Adrenal gland (tissue), 9 donors: ENCODE measurements at regions not wholly inside any gene's neighbourhood (a gene's known extent, or its start where the extent isn't known, plus 50 kb on each side); places are given as distances from the start of the nearest gene placed in this dataset.
A peak's percentile ranks its signal among the peaks of the same experiment; 100 is the strongest.

Experiments
- DNase-seq, 7 donors: peaks; one replicate each; pipeline ENCODE4 v3.0.0-alpha.2; 2019 to 2020
- H3K27ac ChIP-seq, 5 donors: fragments of 200-600 bp; sonication (generic) in 4 of 5; 1 replicate in 3 of 5; 2 replicates in 2 of 5; pipeline versions ENCODE4 v1.5.1 to v1.8.0; 2016 to 2020; ENCODE audit warnings: mild to moderate bottlenecking in 1 of 5
- H3K27me3 ChIP-seq: fragments of 200-600 bp; 2 replicates; pipeline ENCODE4 v1.8.0; 2021
- H3K36me3 ChIP-seq, 2 donors: fragments of 200-600 bp; replicated peaks in 1 of 2; 1 replicate in 1 of 2; 2 replicates in 1 of 2; pipeline versions ENCODE4 v1.5.1 to v1.8.0; 2018 to 2022
- H3K4me1 ChIP-seq, 2 donors: fragments of 200-600 bp; replicated peaks in 1 of 2; 1 replicate in 1 of 2; 2 replicates in 1 of 2; pipeline versions ENCODE4 v1.5.1 to v1.8.0; 2018 to 2021
- H3K4me3 ChIP-seq, 4 donors: fragments of 200-600 bp; sonication (generic) in 3 of 4; one replicate each; pipeline ENCODE4 v1.5.1; 2016 to 2018
- H3K9me3 ChIP-seq, 3 donors: fragments of 200-600 bp; sonication (generic) in 1 of 3; replicated peaks in 1 of 3; 1 replicate in 2 of 3; 2 replicates in 1 of 3; pipeline versions ENCODE4 v1.5.1 to v1.8.0; 2016 to 2021
- CTCF ChIP-seq, 6 experiments: fragments of 450-650 bp in 4 of 6; fragments of 200-600 bp in 2 of 6; sonication (generic) in 1 of 6; IDR thresholded peaks; 1 replicate in 5 of 6; 2 replicates in 1 of 6; pipeline versions ENCODE4 v1.5.1 to v1.8.0; 2016 to 2021; ENCODE audit warnings: antibody characterized with exemption in 6 of 6, mild to moderate bottlenecking in 2 of 6, moderate library complexity in 1 of 6
- POLR2A ChIP-seq, 2 donors: fragments of 450-650 bp; IDR thresholded peaks; one replicate each; pipeline ENCODE4 v1.6.1; 2017; ENCODE audit warnings: antibody characterized with exemption in 2 of 2, mild to moderate bottlenecking in 2 of 2, moderate library complexity in 1 of 2
- WGBS, 4 donors: extraction: QIAGEN DNeasy Blood & Tissue Kit in 2 of 4; methylation state at CpG; one replicate each; pipeline versions ENCODE4 v1.1.5 to v1.1.7; 2013 to 2017; 5-methylcytosine and 5-hydroxymethylcytosine counted together
- intact Hi-C, 2 donors: fragments of 100-400 bp; cut with DNase I; formaldehyde crosslinking; loops; one replicate each; pipeline versions ENCODE4 v1.14.1 to v1.15.0; 2022 to 2023
- donor health status: healthy with polysubstance abuse.
- donor health status: Bipolar disorder and iron deficiency.
- donor health status: DM: yes; HTN: yes; CAD: no.
- donor health status: DM: no; HTN: no; CAD: no.
- donor health status: DM: no; HTN: no; CAD: no.

- H3K4me3 ChIP-seq = peak overlapping the region in 1 of 4 donors; percentile 32
- no peaks in the 10 kb centered on the region for H3K27me3 ChIP-seq
- no peak for TF ChIP-seq POLR2A (IDR thresholded peaks at IDR 0.05)
- peak; percentile 86 to 98 (median 94) for TF ChIP-seq CTCF (IDR thresholded peaks at IDR 0.05)
- intact Hi-C loops = loop anchor here in 1 of 2 donors (5.0 kb wide), 1 partner anchor 164 kb away; the partner anchor contains the start of gene MEG3
- peaks cover 20 to 39% of the 10 kb centered on the region in 2 donors for H3K4me1 ChIP-seq
- no peaks in the 10 kb centered on the region for H3K36me3 ChIP-seq
- DNase-seq = peak; percentile 71 to 93 (median 80)
- peak overlapping the region in 3 of 5 donors; percentile 73 to 97 (median 95) for H3K27ac ChIP-seq
- 29 to 32% (median 29%) methylated on average over 21 of the region's 21 CpGs for WGBS, 4 donors
- H3K9me3 ChIP-seq = no peaks in the 10 kb centered on the region
Observed at GRCh38 chr14:100662879-100663760, 63.6 kb upstream of the DLK1 start.

- Histone ChIP-seq H3K27ac (peak overlapping the region in 4 of 5 donors; percentile 73 to 97 (median 95)), H3K9me3 (no peaks in the 10 kb centered on the region), H3K4me1 (peaks cover 20 to 41% of the 10 kb centered on the region in 2 donors), H3K4me3 (peak overlapping the region in 1 of 4 donors; percentile 32), H3K27me3 (no peaks in the 10 kb centered on the region), H3K36me3 (no peaks in the 10 kb centered on the region)
- TF ChIP-seq POLR2A (IDR thresholded peaks at IDR 0.05) = no peak
- TF ChIP-seq CTCF (IDR thresholded peaks at IDR 0.05) = no peak
- peak in 1 of 7 donors; percentile 53 for DNase-seq
- WGBS, 4 donors = 60 to 74% (median 64%) methylated on average over 3 of the region's 3 CpGs
- intact Hi-C loops = loop anchor here in 1 of 2 donors (5.0 kb wide), 1 partner anchor 164 kb away; the partner anchor contains the start of gene MEG3
Observed at GRCh38 chr14:100663761-100664052, 63.0 kb upstream of the DLK1 start.

- TF ChIP-seq POLR2A (IDR thresholded peaks at IDR 0.05) = no peak
- no peak for TF ChIP-seq CTCF (IDR thresholded peaks at IDR 0.05)
- Histone ChIP-seq H3K36me3 (no peaks in the 10 kb centered on the region), H3K9me3 (no peaks in the 10 kb centered on the region), H3K4me1 (peaks cover 20 to 47% of the 10 kb centered on the region in 2 donors), H3K27ac (peak overlapping the region; percentile 73 to 97 (median 95)), H3K27me3 (no peaks in the 10 kb centered on the region), H3K4me3 (no peak overlapping the region)
- peak in 2 of 7 donors; percentile 38 to 54 for DNase-seq
- WGBS, 4 donors = 47 to 62% (median 55%) methylated on average over 5 of the region's 5 CpGs
- intact Hi-C loops = loop anchor here in 1 of 2 donors (5.0 kb wide), 1 partner anchor 163 kb away; the partner anchor contains the start of gene MEG3
Observed at GRCh38 chr14:100664231-100664630, 62.5 kb upstream of the DLK1 start.

- Histone ChIP-seq H3K36me3 (no peaks in the 10 kb centered on the region), H3K9me3 (no peaks in the 10 kb centered on the region), H3K27me3 (no peaks in the 10 kb centered on the region), H3K4me1 (peaks cover 25 to 54% of the 10 kb centered on the region in 2 donors), H3K4me3 (no peak overlapping the region), H3K27ac (peak overlapping the region; percentile 73 to 97 (median 95))
- TF ChIP-seq POLR2A (IDR thresholded peaks at IDR 0.05) = peak in 1 of 2 donors; percentile 54
- peak in 1 of 6 experiments; percentile 18 for TF ChIP-seq CTCF (IDR thresholded peaks at IDR 0.05)
- 26 to 45% (median 32%) methylated on average over 13 to 14 of the region's 14 CpGs for WGBS, 4 donors
- intact Hi-C loops = loop anchor here in 1 of 2 donors (5.0 kb wide), 1 partner anchor 162 kb away; the partner anchor contains the start of gene MEG3
- peak; percentile 80 to 94 (median 89) for DNase-seq
Observed at GRCh38 chr14:100664841-100665510, 61.7 kb upstream of the DLK1 start.
